OCI-LY1 (cell line): ENCODE measurements at regions not wholly inside any gene's neighbourhood (a gene's known extent, or its start where the extent isn't known, plus 50 kb on each side); places are given as distances from the start of the nearest gene placed in this dataset.
A peak's percentile ranks its signal among the peaks of the same experiment; 100 is the strongest.

Source experiments
- EZH2 ChIP-seq: fragments of 200-600 bp; sonication (generic), shearing (Covaris generic); IDR thresholded peaks from 2 replicates; pipeline ENCODE4 v1.8.0; 2017; ENCODE audit warnings: borderline replicate concordance, mixed run types, mild to moderate bottlenecking, antibody characterized with exemption, low read length, moderate library complexity, mixed read lengths
- TF ChIP-seq, protein P1 (sequence below): fragments of 200-600 bp; sonication (generic), shearing (Covaris generic); IDR thresholded peaks from 2 replicates; pipeline ENCODE4 v1.5.1; 2017; ENCODE audit warnings: mild to moderate bottlenecking, antibody characterized with exemption, low read length, moderate library complexity, mixed read lengths

- TF ChIP-seq, protein P1, sequence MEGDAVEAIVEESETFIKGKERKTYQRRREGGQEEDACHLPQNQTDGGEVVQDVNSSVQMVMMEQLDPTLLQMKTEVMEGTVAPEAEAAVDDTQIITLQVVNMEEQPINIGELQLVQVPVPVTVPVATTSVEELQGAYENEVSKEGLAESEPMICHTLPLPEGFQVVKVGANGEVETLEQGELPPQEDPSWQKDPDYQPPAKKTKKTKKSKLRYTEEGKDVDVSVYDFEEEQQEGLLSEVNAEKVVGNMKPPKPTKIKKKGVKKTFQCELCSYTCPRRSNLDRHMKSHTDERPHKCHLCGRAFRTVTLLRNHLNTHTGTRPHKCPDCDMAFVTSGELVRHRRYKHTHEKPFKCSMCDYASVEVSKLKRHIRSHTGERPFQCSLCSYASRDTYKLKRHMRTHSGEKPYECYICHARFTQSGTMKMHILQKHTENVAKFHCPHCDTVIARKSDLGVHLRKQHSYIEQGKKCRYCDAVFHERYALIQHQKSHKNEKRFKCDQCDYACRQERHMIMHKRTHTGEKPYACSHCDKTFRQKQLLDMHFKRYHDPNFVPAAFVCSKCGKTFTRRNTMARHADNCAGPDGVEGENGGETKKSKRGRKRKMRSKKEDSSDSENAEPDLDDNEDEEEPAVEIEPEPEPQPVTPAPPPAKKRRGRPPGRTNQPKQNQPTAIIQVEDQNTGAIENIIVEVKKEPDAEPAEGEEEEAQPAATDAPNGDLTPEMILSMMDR, result peak; percentile 94
- no peak for TF ChIP-seq EZH2
Measured at GRCh38 chr16:55944377-55944802, 69.2 kb upstream of the CES5A start.
